ENCODE measurements at regions not wholly inside any gene's neighbourhood (a gene's known extent, or its start where the extent isn't known, plus 50 kb on each side); places are given as distances from the start of the nearest gene placed in this dataset.
"Not testable (repeated sequence)": the region's sequence is repeated elsewhere in the genome, so short reads cannot be mapped to it uniquely, and the experiment has no call there.

- not testable (repeated sequence) for DNase-seq
Observed at GRCh38 chr15:20680257-20680815, 138.7 kb upstream of the GOLGA6L6 start.

DNA sequence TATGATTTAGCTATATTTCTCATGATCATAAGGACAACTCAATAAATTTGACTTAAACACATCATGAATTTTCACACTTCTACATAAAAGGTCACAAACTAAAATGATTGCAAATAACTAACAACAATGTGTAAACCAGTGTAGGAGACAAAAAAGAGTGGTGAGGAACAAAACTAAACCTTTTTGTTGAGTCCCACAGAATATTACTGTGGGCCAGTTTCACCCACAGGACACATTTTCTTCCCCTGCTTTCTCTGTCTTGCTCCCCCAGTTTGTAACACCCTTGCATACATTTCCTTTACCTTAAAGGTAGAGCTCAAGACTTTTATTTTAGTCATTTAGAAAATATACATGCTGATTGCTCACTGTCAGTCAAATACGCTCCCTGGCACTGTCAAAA is 130.9 kb upstream of the GOLGA6L6 start:
- no peak for DNase-seq

DNA sequence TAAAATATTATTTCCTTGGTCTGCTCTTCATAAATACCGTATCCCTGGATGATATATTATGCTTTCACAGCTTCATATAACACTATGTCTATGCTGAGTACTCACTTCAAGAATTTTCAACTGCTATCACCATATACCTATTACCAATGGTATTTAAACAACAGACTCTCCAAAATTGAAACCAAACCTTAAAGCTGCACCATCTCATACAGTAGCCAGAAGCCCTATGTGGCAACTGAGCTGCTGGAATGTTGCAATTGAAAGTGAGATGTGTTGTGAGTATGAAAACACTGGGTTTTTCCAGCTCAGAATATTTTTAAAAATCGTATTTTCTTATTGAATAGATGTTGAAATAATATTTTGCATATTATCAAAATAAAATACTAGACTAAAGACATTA is 130.1 kb upstream of the GOLGA6L6 start:
- DNase-seq, result no peak

DNA sequence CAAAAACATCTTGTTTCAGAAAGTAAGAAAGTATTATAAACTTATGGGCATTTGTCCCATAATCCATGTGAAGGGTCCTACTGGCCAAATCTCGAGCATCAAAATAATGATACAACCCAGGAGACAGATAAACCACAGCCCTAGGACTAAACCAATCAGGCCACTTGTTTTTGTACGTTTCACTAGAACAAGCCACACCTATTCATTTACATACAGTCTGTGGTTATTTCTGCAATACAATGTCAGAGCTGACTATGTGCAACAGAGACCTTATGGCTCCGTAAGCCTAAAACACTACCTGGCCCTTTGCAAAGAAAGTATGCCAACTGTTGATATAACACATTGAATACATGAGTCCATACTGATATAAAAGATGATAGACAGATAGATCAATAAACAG is 124.8 kb upstream of the GOLGA6L6 start:
- not testable (repeated sequence) for DNase-seq

- no peak for DNase-seq
Observed at GRCh38 chr15:20665653-20666052, 124.1 kb upstream of the GOLGA6L6 start.

GRCh38 chr15:20659265-20659664 is 117.7 kb upstream of the GOLGA6L6 start:
- DNase-seq, result no peak

- no peak for DNase-seq
Observed at GRCh38 chr15:20658024-20658423, 116.4 kb upstream of the GOLGA6L6 start.

GRCh38 chr15:20657084-20657483 is 115.5 kb upstream of the GOLGA6L6 start:
- no peak for DNase-seq

- no peak for DNase-seq
Observed at GRCh38 chr15:20652914-20653313, 111.3 kb upstream of the GOLGA6L6 start.

DNA sequence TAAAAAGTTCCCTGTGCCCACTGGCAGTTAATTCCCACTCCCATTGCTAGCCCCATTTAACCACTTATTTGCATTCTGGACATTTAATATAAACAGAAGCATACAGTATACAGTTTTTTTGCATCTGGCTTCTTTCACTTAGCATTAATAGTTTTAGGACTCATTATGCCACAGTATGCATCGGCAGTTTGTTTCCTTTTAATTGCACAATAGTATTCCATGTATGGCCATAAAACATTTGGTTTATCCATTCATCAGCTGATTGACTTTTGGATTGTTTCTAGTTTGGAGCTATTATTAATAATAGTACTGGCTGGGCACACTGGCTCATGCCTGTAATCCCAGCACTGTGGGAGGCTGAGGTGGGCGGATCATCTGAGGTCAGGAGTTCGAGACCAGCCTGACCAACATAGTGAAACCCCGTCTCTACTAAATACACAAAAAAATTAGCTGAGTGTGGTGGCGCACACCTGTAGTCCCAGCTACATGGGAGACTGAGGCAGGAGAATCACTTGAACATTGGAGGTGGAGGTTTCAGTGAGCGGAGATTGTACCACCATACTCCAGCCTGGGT is 106.9 kb upstream of the GOLGA6L6 start:
- DNase-seq, result not testable (repeated sequence)

DNA sequence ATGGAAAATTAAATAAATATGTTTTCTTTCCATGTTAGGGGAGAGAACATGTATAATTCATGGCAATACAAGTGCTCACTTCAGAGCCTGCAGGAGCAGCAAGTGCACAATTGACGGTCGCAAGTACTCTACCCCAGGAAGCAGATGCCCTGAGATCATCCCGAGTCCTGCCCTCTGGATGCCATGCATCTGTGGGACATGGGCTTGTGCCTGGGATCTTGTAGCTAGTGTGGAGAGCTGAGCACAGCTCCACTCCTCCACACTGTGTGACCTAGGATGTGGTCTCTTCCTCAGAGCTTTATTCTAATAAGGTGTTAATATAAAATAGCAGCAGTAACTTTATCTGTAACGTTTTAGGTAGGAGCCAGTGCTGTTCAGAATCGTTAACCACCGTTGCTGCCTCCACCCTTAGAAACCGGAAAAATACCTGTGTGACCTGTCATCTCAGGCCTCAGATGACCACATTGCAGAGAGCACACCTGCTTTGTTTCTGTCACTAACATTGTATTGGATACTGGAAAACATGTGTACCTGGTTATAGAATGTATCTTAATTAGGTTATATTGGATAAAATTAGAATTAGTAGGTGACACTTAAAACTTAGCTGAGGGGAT is 105.0 kb upstream of the GOLGA6L6 start:
- DNase-seq, result no peak

GRCh38 chr15:20645956-20646355 is 104.4 kb upstream of the GOLGA6L6 start:
- peak; percentile 25 to 56 for DNase-seq

DNA sequence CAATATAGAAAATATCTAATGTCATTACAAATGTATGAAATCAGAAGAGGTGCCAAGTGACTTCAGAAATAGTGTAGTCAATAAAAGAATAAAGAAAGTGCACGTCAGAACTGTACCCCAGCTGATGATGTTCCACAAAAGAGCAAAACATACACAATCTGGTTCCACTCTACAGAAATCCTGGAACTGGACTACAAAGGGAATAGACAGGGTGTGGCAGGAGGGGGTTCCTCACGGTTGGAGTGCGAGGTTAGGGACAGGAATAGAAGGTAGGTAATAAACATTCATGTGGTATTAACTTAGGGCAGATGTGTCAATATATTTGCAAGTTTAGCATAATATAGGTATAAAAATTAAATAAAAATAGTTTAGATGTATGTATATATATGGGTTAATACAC is 103.3 kb upstream of the GOLGA6L6 start:
- no peak for DNase-seq

- DNase-seq, result no peak
Observed at GRCh38 chr15:20643829-20644425, 102.3 kb upstream of the GOLGA6L6 start.

GRCh38 chr15:20643024-20643770 is 101.6 kb upstream of the GOLGA6L6 start:
- DNase-seq, result no peak

DNA sequence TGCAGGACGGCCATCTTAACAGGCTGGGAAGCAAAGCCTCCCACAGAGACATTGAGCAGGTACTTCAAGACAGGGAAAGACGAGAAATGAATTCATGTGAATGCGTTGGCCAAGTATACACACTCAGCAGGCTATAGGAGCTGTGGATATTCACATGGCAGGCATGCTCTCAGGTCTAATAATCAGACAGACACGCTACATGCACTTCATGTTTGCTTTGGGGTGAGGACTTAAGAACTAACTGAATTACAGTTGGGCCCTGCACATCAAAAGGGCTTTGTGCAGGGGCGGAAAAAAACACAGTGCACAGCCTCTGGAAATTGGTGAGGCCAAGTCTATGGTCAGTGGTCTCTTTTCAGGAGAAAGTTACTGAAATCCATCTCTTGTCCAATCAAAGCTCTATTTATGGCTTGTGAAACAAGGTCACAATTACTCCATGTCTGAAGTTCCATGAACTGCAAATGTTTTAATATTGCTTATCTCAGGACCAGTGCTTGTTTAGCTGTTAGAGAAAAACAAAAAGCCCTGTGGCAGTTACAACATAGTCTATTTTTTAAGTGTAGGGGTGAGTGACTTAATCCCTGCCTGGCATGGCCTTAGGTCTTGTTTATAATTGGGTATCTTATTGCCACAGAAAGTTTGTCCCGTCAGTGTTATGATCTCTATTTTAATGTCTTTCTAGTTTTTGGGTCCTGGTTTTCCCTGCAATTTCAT is 100.6 kb upstream of the GOLGA6L6 start:
- no peak for DNase-seq

DNA sequence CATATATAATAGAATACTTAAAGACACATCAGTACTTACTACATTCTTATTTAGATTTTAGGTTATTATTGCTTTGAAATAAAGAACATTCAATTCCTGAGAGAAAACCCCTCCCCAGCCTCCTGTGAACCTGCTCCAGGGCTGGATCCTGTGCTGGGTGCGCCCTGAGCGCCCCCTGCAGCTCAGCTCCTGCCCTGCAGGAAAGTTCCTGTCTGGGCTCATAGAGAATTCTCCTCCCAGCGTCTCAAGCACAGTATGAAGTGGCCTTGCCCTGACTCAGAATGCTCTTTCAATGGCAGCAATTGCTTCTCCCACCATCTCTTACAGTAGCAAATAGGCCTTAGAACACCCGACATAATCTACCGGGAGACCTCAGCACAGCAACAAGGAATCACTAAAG is 98.8 kb upstream of the GOLGA6L6 start:
- DNase-seq, result not testable (repeated sequence)

DNA sequence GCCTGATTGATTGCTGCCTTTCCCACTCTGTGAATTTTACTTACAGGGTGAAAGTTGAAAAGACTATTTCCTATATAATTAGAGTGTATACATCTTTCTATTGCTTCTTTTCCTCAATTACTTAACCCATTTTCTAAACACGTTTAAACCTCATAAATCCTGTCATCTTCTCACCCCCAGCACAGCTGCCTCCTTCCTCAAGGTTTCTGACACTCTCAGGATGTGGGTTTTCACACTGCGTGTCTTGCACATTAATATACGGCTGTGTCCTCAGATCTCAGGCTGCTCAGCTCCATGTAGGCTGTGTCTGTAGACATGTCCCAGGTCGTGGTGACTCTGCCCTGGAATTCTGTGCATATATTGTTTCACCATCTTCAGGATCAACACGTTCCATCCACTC is 97.6 kb upstream of the GOLGA6L6 start:
- not testable (repeated sequence) for DNase-seq

DNA sequence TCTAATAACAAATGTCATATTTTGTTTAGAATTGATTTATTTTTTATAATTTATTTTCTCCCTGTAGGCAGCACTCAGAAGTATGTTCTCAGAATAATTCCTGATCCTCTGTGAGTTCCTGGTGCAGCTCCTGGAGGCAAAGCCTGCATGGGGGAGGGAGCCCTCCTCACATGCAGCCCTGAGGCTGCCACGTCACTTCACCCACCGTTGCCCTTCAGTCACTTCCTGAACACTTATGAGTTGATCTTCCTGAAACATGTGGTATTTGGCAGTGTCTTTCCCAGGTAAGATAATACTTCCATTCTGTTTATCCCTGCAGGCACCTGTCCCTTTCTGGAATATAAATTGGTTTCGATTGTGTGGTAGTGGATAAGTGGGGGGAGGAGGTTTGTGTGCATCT is 95.9 kb upstream of the GOLGA6L6 start:
- not testable (repeated sequence) for DNase-seq

DNA sequence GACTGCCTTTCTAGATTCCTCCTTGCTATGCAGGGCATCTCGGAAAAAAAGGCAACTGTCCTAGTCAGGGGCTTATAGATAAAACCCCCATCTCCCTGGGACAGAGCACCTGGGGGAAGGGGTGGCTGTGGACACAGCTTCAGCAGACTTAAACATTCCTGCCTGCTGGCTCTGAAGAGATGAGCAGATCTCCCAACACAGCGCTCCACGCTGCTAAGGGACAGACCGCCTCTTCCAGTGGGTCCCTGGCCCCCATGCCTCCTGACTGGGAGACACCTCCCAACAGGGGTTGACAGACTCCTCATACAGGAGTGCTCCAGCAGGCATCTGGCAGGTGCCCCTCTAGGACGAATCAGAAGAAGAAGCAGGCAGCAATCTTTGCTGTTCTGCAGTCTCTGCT is 87.9 kb upstream of the GOLGA6L6 start:
- not testable (repeated sequence) for DNase-seq

GRCh38 chr15:20628538-20628937 is 86.9 kb upstream of the GOLGA6L6 start:
- DNase-seq, result not testable (repeated sequence)

- DNase-seq, result not testable (repeated sequence)
Observed at GRCh38 chr15:20625469-20625868, 83.9 kb upstream of the GOLGA6L6 start.

GRCh38 chr15:20624085-20624484 is 82.5 kb upstream of the GOLGA6L6 start:
- DNase-seq, result not testable (repeated sequence)
